WTC11 (cell line): ENCODE measurements at regions not wholly inside any gene's neighbourhood (a gene's known extent, or its start where the extent isn't known, plus 50 kb on each side); places are given as distances from the start of the nearest gene placed in this dataset.

Experiments
- ATF3 ChIP-seq: sonication (generic); formaldehyde crosslinking; conservative IDR thresholded peaks from 2 replicates; pipeline ENCODE4 v1.8.1; 2022; ENCODE audit warnings: mild to moderate bottlenecking, missing genetic modification reagents
- CTCF ChIP-seq: fragments of 200-600 bp; IDR thresholded peaks from 2 replicates; pipeline ENCODE4 v1.8.0; 2022; ENCODE audit warnings: antibody characterized with exemption
- ETV6 ChIP-seq: sonication (generic); formaldehyde crosslinking; IDR thresholded peaks from 2 replicates; pipeline ENCODE4 v1.8.1; 2022; ENCODE audit warnings: mild to moderate bottlenecking, missing genetic modification reagents
- HMGXB4 ChIP-seq: sonication (generic); formaldehyde crosslinking; IDR thresholded peaks from 2 replicates; pipeline ENCODE4 v1.8.1; 2023; ENCODE audit warnings: mild to moderate bottlenecking, moderate library complexity, missing genetic modification reagents
- MAX ChIP-seq: sonication (generic); formaldehyde crosslinking; IDR thresholded peaks from 2 replicates; pipeline ENCODE4 v1.8.0; 2022; ENCODE audit warnings: mild to moderate bottlenecking, missing genetic modification reagents
- NR2C2 ChIP-seq: sonication (generic); formaldehyde crosslinking; IDR thresholded peaks from 2 replicates; pipeline ENCODE4 v1.8.0; 2022; ENCODE audit warnings: mild to moderate bottlenecking, missing genetic modification reagents
- NR3C1 ChIP-seq: sonication (generic); formaldehyde crosslinking; conservative IDR thresholded peaks from 2 replicates; pipeline ENCODE4 v1.8.1; 2023; ENCODE audit warnings: low read depth, mild to moderate bottlenecking, missing genetic modification reagents
- SOX15 ChIP-seq: fragments of 250-450 bp; sonication (Bioruptor Pico); IDR thresholded peaks from 2 replicates; pipeline ENCODE4 v1.9.0; 2021; ENCODE audit warnings: mild to moderate bottlenecking
- USF2 ChIP-seq: sonication (generic); formaldehyde crosslinking; IDR thresholded peaks from 2 replicates; pipeline ENCODE4 v1.8.1; 2023; ENCODE audit warnings: mild to moderate bottlenecking, missing genetic modification reagents, moderate library complexity
- ZNF121 ChIP-seq: sonication (generic); formaldehyde crosslinking; IDR thresholded peaks from 2 replicates; pipeline ENCODE4 v1.8.0; 2023; ENCODE audit warnings: missing genetic modification reagents
- ZNF281 ChIP-seq: sonication (generic); formaldehyde crosslinking; IDR thresholded peaks from 2 replicates; pipeline ENCODE4 v1.8.0; 2023; ENCODE audit warnings: mild to moderate bottlenecking, missing genetic modification reagents
- ZNF416 ChIP-seq: fragments of 250-450 bp; sonication (Bioruptor Pico); IDR thresholded peaks from 2 replicates; pipeline ENCODE4 v1.9.0; 2021; ENCODE audit warnings: mild to moderate bottlenecking, inconsistent platforms

- TF ChIP-seq ZNF281 (CRISPR knock-in tag), result no peak
- TF ChIP-seq CTCF, result no peak
- TF ChIP-seq MAX (CRISPR knock-in tag), result no peak
- no peak for TF ChIP-seq USF2
- no peak for TF ChIP-seq HMGXB4 (CRISPR knock-in tag)
- TF ChIP-seq ZNF121 (CRISPR knock-in tag), result no peak
- TF ChIP-seq SOX15, result no peak
- TF ChIP-seq ZNF416 (CRISPR knock-in tag), result no peak
- no peak for TF ChIP-seq NR3C1 (CRISPR knock-in tag)
- TF ChIP-seq ETV6 (CRISPR knock-in tag), result no peak
- TF ChIP-seq ATF3, result no peak
- TF ChIP-seq NR2C2, result no peak
These were observed 108.6 kb upstream of the MAD2L1 start for GRCh38 chr4:120175272-120175671.
